Peyer's patch (tissue), 4 donors: ENCODE measurements at regions not wholly inside any gene's neighbourhood (a gene's known extent, or its start where the extent isn't known, plus 50 kb on each side); places are given as distances from the start of the nearest gene placed in this dataset.

Experiments
- POLR2A ChIP-seq, 2 donors: fragments of 450-650 bp; IDR thresholded peaks; one replicate each; pipeline ENCODE4 v1.5.1; 2017; ENCODE audit warnings: antibody characterized with exemption in 2 of 2, mild to moderate bottlenecking in 2 of 2, moderate library complexity in 2 of 2
- TF ChIP-seq, protein P1 (sequence below), 6 experiments: fragments of 450-650 bp in 4 of 6; fragments of 200-600 bp in 2 of 6; sonication (generic) in 1 of 6; IDR thresholded peaks; one replicate each; pipeline ENCODE4 v1.5.1; 2017 to 2019; ENCODE audit warnings: antibody characterized with exemption in 6 of 6, mild to moderate bottlenecking in 3 of 6, moderate library complexity in 1 of 6

DNA sequence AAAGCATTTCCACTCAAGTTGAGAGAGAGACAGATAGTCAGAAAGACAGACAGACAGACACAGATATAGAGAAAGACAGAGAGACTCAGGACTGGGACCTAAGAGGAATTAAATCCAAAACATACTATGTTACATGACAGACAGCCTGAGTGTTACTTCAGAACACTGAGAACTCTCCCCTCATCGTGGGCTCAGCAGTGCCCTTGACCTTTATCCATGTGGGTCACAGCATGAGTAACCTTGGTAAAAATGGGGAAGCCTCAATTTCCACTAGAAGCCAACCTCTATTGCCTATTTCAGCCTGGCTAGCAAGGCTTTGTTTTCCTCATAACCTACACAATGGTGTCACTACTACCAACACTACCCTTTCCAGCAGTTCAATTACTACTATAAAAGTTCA lies 81.9 kb upstream of the TRABD2B start:
- TF ChIP-seq, protein P1, sequence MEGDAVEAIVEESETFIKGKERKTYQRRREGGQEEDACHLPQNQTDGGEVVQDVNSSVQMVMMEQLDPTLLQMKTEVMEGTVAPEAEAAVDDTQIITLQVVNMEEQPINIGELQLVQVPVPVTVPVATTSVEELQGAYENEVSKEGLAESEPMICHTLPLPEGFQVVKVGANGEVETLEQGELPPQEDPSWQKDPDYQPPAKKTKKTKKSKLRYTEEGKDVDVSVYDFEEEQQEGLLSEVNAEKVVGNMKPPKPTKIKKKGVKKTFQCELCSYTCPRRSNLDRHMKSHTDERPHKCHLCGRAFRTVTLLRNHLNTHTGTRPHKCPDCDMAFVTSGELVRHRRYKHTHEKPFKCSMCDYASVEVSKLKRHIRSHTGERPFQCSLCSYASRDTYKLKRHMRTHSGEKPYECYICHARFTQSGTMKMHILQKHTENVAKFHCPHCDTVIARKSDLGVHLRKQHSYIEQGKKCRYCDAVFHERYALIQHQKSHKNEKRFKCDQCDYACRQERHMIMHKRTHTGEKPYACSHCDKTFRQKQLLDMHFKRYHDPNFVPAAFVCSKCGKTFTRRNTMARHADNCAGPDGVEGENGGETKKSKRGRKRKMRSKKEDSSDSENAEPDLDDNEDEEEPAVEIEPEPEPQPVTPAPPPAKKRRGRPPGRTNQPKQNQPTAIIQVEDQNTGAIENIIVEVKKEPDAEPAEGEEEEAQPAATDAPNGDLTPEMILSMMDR (IDR thresholded peaks at IDR 0.05), result no peak
- TF ChIP-seq POLR2A (IDR thresholded peaks at IDR 0.05), result no peak
